ENCODE measurements at regions not wholly inside any gene's neighbourhood (a gene's known extent, or its start where the extent isn't known, plus 50 kb on each side); places are given as distances from the start of the nearest gene placed in this dataset.
"Not testable (repeated sequence)": the region's sequence is repeated elsewhere in the genome, so short reads cannot be mapped to it uniquely, and the experiment has no call there.

GRCh38 chrX:114073926-114074325 lies 510.0 kb upstream of the HTR2C start:
- H3K4me1 ChIP-seq (ENCODE audit: control insufficient read depth in 1 of 2, extremely low read depth in 1 of 2, insufficient read depth in 2 of 2, low read length in 2 of 2) = no peaks in the 10 kb centered on the region
- no peak overlapping the region for H3K4me3 ChIP-seq (ENCODE audit: control insufficient read depth in 1 of 2, extremely low read depth in 1 of 2, low read length in 1 of 2)
- ChIA-PET POLR2A (no interaction called here), CTCF (interaction anchor here in 1 of 2 donors (0.7 kb wide), 1 partner anchor 16 kb away, joined by 3 read pairs; no protein-coding TSS in a partner anchor)
- no peak for DNase-seq
- H3K36me3 Mint-ChIP-seq = no peaks in the 10 kb centered on the region
- no peaks in the 10 kb centered on the region for H3K9me3 ChIP-seq
- H3K27me3 ChIP-seq (replicated peaks in 1 of 2; ENCODE audit: control insufficient read depth in 2 of 2, extremely low read depth in 1 of 2, insufficient read depth in 2 of 2, low read length in 1 of 2) = no peaks in the 10 kb centered on the region
- no peaks in the 10 kb centered on the region for H3K4me1 Mint-ChIP-seq
- WGBS (ENCODE audit: insufficient coverage) = 60% methylated on average over 1 of the region's 3 CpGs
- no peak for ATAC-seq (replicated peaks in 1 of 4)
- no peaks in the 10 kb centered on the region for H3K36me3 ChIP-seq (ENCODE audit: control insufficient read depth in 2 of 2, extremely low read depth in 1 of 2, insufficient read depth in 1 of 2, low read length in 1 of 2)
- H3K27ac Mint-ChIP-seq = no peak overlapping the region
- no peaks in the 10 kb centered on the region for H3K9me3 Mint-ChIP-seq
- no peaks in the 10 kb centered on the region for H3K27me3 Mint-ChIP-seq
- no peak overlapping the region for H3K27ac ChIP-seq (ENCODE audit: low read length)
- no peak overlapping the region for H3K4me3 Mint-ChIP-seq

- POLR2A ChIA-PET = no interaction called here
- Mint-ChIP-seq H3K36me3 (no peaks in the 10 kb centered on the region), H3K27me3 (no peaks in the 10 kb centered on the region), H3K9me3 (no peaks in the 10 kb centered on the region), H3K4me1 (no peaks in the 10 kb centered on the region), H3K27ac (no peak overlapping the region), H3K4me3 (no peak overlapping the region)
- no peaks in the 10 kb centered on the region for H3K36me3 ChIP-seq (ENCODE audit: control insufficient read depth in 2 of 2, extremely low read depth in 1 of 2, insufficient read depth in 1 of 2, low read length in 1 of 2)
- no peak for DNase-seq
- no CpG with 5 or more reads among the region's 5 CpGs for WGBS (ENCODE audit: insufficient coverage)
- no peaks in the 10 kb centered on the region for H3K4me1 ChIP-seq (ENCODE audit: control insufficient read depth in 1 of 2, extremely low read depth in 1 of 2, insufficient read depth in 2 of 2, low read length in 2 of 2)
- H3K9me3 ChIP-seq = no peaks in the 10 kb centered on the region
- ATAC-seq (replicated peaks in 1 of 4) = no peak
- H3K27me3 ChIP-seq (replicated peaks in 1 of 2; ENCODE audit: control insufficient read depth in 2 of 2, extremely low read depth in 1 of 2, insufficient read depth in 2 of 2, low read length in 1 of 2) = no peaks in the 10 kb centered on the region
- H3K27ac ChIP-seq (ENCODE audit: low read length) = no peak overlapping the region
- CTCF ChIA-PET = no interaction called here
- H3K4me3 ChIP-seq (ENCODE audit: control insufficient read depth in 1 of 2, extremely low read depth in 1 of 2, low read length in 1 of 2) = no peak overlapping the region
Observed at GRCh38 chrX:114071412-114071811, 512.5 kb upstream of the HTR2C start.

GRCh38 chrX:114065577-114066223 lies 518.2 kb upstream of the HTR2C start:
- no peaks in the 10 kb centered on the region for H3K36me3 ChIP-seq (ENCODE audit: control insufficient read depth in 2 of 2, extremely low read depth in 1 of 2, insufficient read depth in 1 of 2, low read length in 1 of 2)
- no peaks in the 10 kb centered on the region for H3K9me3 ChIP-seq
- H3K4me3 ChIP-seq (ENCODE audit: control insufficient read depth in 1 of 2, extremely low read depth in 1 of 2, low read length in 1 of 2) = no peak overlapping the region
- Mint-ChIP-seq H3K36me3 (no peaks in the 10 kb centered on the region), H3K9me3 (peaks cover 0 to 2% (median 0%) of the 10 kb centered on the region in 3 donors), H3K27ac (no peak overlapping the region), H3K4me3 (no peak overlapping the region), H3K27me3 (no peaks in the 10 kb centered on the region), H3K4me1 (no peaks in the 10 kb centered on the region)
- ATAC-seq (replicated peaks in 1 of 4) (no peak), DNase-seq (no peak)
- POLR2A ChIA-PET = no interaction called here
- no peak overlapping the region for H3K27ac ChIP-seq (ENCODE audit: low read length)
- H3K4me1 ChIP-seq (ENCODE audit: control insufficient read depth in 1 of 2, extremely low read depth in 1 of 2, insufficient read depth in 2 of 2, low read length in 2 of 2) = no peaks in the 10 kb centered on the region
- no peaks in the 10 kb centered on the region for H3K27me3 ChIP-seq (replicated peaks in 1 of 2; ENCODE audit: control insufficient read depth in 2 of 2, extremely low read depth in 1 of 2, insufficient read depth in 2 of 2, low read length in 1 of 2)
- CTCF ChIA-PET = no interaction called here
- WGBS (ENCODE audit: insufficient coverage) = 100% methylated on average over 1 of the region's 4 CpGs

GRCh38 chrX:114061226-114061625 lies 522.7 kb upstream of the HTR2C start:
- H3K36me3 ChIP-seq (ENCODE audit: control insufficient read depth in 2 of 2, extremely low read depth in 1 of 2, insufficient read depth in 1 of 2, low read length in 1 of 2) = no peaks in the 10 kb centered on the region
- H3K4me3 ChIP-seq (ENCODE audit: control insufficient read depth in 1 of 2, extremely low read depth in 1 of 2, low read length in 1 of 2) = no peak overlapping the region
- ChIA-PET POLR2A (no interaction called here), CTCF (no interaction called here)
- no peaks in the 10 kb centered on the region for H3K27me3 ChIP-seq (replicated peaks in 1 of 2; ENCODE audit: control insufficient read depth in 2 of 2, extremely low read depth in 1 of 2, insufficient read depth in 2 of 2, low read length in 1 of 2)
- no peak for DNase-seq
- H3K9me3 ChIP-seq = no peaks in the 10 kb centered on the region
- Mint-ChIP-seq H3K4me1 (no peaks in the 10 kb centered on the region), H3K27ac (no peak overlapping the region), H3K4me3 (no peak overlapping the region), H3K27me3 (peaks cover 0 to 4% of the 10 kb centered on the region in 2 donors), H3K36me3 (no peaks in the 10 kb centered on the region), H3K9me3 (peaks cover 0 to 3% (median 0%) of the 10 kb centered on the region in 3 donors)
- ATAC-seq (replicated peaks in 1 of 4) = no peak
- H3K4me1 ChIP-seq (ENCODE audit: control insufficient read depth in 1 of 2, extremely low read depth in 1 of 2, insufficient read depth in 2 of 2, low read length in 2 of 2) = no peaks in the 10 kb centered on the region
- H3K27ac ChIP-seq (ENCODE audit: low read length) = no peak overlapping the region

- H3K27ac ChIP-seq (ENCODE audit: low read length) = no peak overlapping the region
- no peaks in the 10 kb centered on the region for H3K4me1 ChIP-seq (ENCODE audit: control insufficient read depth in 1 of 2, extremely low read depth in 1 of 2, insufficient read depth in 2 of 2, low read length in 2 of 2)
- Mint-ChIP-seq H3K4me3 (no peak overlapping the region), H3K27me3 (peaks cover 0 to 4% of the 10 kb centered on the region in 2 donors), H3K36me3 (no peaks in the 10 kb centered on the region), H3K4me1 (no peaks in the 10 kb centered on the region), H3K27ac (no peak overlapping the region), H3K9me3 (peaks cover 0 to 3% (median 0%) of the 10 kb centered on the region in 3 donors)
- DNase-seq = no peak
- 16% methylated on average over 5 of the region's 15 CpGs for WGBS (ENCODE audit: insufficient coverage)
- no peaks in the 10 kb centered on the region for H3K36me3 ChIP-seq (ENCODE audit: control insufficient read depth in 2 of 2, extremely low read depth in 1 of 2, insufficient read depth in 1 of 2, low read length in 1 of 2)
- no peaks in the 10 kb centered on the region for H3K9me3 ChIP-seq
- no peak for ATAC-seq (replicated peaks in 1 of 4)
- H3K27me3 ChIP-seq (replicated peaks in 1 of 2; ENCODE audit: control insufficient read depth in 2 of 2, extremely low read depth in 1 of 2, insufficient read depth in 2 of 2, low read length in 1 of 2) = no peaks in the 10 kb centered on the region
- ChIA-PET CTCF (no interaction called here), POLR2A (no interaction called here)
- H3K4me3 ChIP-seq (ENCODE audit: control insufficient read depth in 1 of 2, extremely low read depth in 1 of 2, low read length in 1 of 2) = no peak overlapping the region
Observed at GRCh38 chrX:114058988-114059418, 524.9 kb upstream of the HTR2C start.

GRCh38 chrX:114057422-114057821 lies 526.5 kb upstream of the HTR2C start:
- H3K4me1 Mint-ChIP-seq; H3K36me3 Mint-ChIP-seq; H3K9me3 Mint-ChIP-seq; H3K4me3 ChIP-seq (ENCODE audit: control insufficient read depth in 1 of 2, extremely low read depth in 1 of 2, low read length in 1 of 2); H3K4me3 Mint-ChIP-seq; DNase-seq; H3K27me3 Mint-ChIP-seq; H3K27ac ChIP-seq (ENCODE audit: low read length); H3K27ac Mint-ChIP-seq; POLR2A ChIA-PET; H3K27me3 ChIP-seq (replicated peaks in 1 of 2; ENCODE audit: control insufficient read depth in 2 of 2, extremely low read depth in 1 of 2, insufficient read depth in 2 of 2, low read length in 1 of 2); H3K36me3 ChIP-seq (ENCODE audit: control insufficient read depth in 2 of 2, extremely low read depth in 1 of 2, insufficient read depth in 1 of 2, low read length in 1 of 2); H3K9me3 ChIP-seq; H3K4me1 ChIP-seq (ENCODE audit: control insufficient read depth in 1 of 2, extremely low read depth in 1 of 2, insufficient read depth in 2 of 2, low read length in 2 of 2); ATAC-seq (replicated peaks in 1 of 4): not testable (repeated sequence)
- CTCF ChIA-PET = interaction anchor here (0.5 to 0.6 kb wide), 4 partner anchors 17 to 1586 kb away, joined by 3 read pairs; no protein-coding TSS in a partner anchor
- WGBS (ENCODE audit: insufficient coverage) = 82% methylated on average over 4 of the region's 11 CpGs
